Putamen (tissue), 1 donor: ENCODE measurements at regions not wholly inside any gene's neighbourhood (a gene's known extent, or its start where the extent isn't known, plus 50 kb on each side); places are given as distances from the start of the nearest gene placed in this dataset.
A peak's percentile ranks its signal among the peaks of the same experiment; 100 is the strongest.

Experiments
- DNase-seq: peaks from one replicate; pipeline ENCODE4 v3.0.0-alpha.2; 2016; ENCODE audit warnings: low spot score

DNA sequence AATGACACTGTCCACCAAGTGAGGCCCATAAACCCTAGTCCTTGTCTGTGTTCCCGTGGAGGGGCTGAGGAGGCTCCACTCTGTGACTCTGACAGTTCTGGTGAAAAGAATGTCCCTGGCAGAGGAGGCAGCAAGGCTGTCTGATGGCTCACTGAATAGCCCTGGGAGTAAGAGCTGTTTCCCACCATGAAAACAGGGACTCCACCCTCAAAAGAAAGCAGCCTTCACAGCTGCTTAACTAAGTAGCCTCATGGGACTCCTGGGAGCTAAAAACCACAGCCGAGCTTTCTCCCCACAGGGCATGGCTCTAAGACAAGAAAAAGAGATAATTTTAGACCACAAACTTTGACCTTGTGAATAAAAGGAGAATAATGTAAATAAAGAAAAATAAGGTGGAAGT is 135.1 kb upstream of the FRY start:
- no peak for DNase-seq

GRCh38 chr13:31898378-31899071 is 133.0 kb upstream of the FRY start:
- no peak for DNase-seq

GRCh38 chr13:31901985-31902384 is 129.6 kb upstream of the FRY start:
- DNase-seq: no peak

- DNase-seq: no peak
Observed at GRCh38 chr13:31903111-31903815, 128.3 kb upstream of the FRY start.

DNA sequence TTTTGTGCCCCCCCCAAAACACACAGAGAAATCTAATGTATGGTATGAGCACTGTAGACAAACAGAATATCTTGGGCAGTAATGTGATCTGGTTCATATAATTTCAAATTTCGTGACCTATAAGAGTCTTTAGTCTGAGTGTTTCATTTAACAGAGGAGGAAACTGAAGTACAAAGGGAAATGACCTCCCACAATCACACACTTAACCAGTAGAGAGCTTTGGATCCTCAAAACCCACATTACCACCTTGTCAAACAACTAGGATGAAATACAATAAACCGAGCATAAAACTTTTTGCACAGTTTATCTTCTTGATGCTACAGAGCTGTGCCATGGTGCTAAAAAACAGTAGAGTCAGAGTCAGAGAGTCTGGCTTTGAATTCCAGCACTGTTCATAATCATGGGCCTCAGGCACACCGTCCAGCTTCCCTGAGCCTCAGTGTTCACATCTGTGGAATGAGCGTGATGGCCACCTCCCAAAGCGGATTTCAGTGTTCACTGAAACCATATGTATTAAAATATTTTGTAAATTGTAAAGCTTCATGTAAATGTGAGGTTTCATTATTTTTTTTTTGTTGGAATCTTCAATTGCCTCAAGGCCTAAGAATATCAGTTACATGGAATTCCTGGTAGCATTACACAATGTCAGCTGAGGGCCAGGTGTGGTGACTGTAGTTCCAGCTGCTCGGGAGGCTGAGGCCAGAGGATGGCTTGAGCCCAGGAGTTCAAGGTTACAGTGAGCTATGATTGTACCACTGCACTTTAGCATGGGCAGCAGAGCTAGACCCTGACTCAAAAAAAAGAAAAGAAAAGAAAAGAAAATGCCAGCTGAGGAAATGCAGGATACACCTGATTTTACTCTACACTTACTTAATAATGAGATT is 126.4 kb upstream of the FRY start:
- no peak for DNase-seq

- DNase-seq: peak; percentile 39
Observed at GRCh38 chr13:31905961-31906360, 125.6 kb upstream of the FRY start.

- no peak for DNase-seq
Observed at GRCh38 chr13:31908696-31909411, 122.7 kb upstream of the FRY start.

DNA sequence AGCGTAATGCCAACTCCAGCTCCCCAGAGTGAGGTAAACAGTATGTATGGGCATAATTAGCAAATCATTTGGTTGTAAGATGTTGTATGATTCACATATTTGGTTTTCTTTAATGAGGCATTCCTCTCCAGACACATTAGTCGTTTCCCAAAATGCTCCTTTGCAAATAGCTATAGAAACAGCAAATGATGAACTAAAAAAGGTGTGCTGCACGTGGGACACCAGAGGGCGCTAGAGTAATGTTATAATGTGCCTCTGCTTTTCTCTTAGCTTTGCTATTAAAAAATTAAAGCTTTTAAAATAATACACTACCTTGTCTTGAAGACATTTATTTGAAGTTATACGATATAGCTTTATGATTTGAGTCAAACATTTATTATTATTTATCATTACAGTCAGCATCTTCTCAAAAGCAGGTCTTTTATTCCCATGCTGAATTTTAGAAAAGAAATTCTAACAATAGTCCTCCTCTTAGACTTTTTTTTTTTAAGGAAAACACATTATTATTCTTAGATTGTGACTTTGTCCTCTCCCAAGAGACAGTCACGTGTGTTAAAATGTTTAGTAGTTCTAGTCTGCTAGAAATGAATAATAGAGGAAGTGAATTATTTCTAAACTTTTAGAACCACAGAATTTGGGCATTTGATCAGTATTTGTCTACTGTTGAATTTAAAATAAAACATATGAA is 121.6 kb upstream of the FRY start:
- peak; percentile 55 for DNase-seq

GRCh38 chr13:31910633-31911032 is 120.9 kb upstream of the FRY start:
- no peak for DNase-seq

- DNase-seq: no peak
Observed at GRCh38 chr13:31912647-31913401, 118.8 kb upstream of the FRY start.

DNA sequence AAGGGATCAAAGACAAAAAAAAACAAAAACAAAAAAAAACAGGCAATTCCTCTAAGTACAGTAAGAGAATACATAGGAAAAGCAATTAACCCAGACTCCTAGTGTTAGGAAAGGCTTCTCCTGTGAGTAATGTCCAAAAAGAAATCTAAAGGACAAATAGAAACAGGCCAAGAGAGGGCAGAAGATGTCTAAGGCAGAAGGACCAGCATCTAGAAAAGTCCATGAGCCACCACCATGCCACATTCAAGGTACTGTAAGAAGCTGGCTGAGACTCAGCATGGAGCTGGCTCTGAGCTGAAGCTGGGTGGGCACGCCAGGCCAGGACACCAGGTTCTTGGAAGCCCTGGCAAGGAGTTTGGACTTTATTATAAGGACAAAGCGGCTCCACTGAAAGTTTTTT is 118.1 kb upstream of the FRY start:
- no peak for DNase-seq

GRCh38 chr13:31914843-31915242 is 116.7 kb upstream of the FRY start:
- DNase-seq: no peak

- no peak for DNase-seq
Observed at GRCh38 chr13:31918707-31919106, 112.9 kb upstream of the FRY start.

- no peak for DNase-seq
Observed at GRCh38 chr13:31919241-31919640, 112.3 kb upstream of the FRY start.

- DNase-seq: peak; percentile 41
Observed at GRCh38 chr13:31919971-31920726, 111.4 kb upstream of the FRY start.

GRCh38 chr13:31920727-31921100 is 110.9 kb upstream of the FRY start:
- no peak for DNase-seq

DNA sequence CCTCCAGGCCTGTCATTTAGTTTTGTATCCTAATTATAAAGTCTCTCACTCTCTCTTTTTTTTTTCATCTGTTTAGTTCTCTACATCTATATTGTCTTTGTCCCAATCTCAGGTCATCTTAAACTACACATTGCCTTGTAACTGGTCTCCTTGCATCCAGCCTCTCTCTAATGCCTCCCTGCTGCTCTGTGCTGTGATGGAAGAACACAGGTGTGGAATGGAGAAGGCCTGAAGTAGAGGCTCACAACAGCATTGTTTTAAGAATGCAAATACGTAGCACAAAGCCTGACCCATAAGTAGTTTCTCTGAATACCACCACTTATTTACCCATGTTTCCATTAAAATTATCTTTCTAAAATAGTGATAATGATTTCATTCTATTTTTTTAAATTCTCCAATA is 108.8 kb upstream of the FRY start:
- DNase-seq: no peak

DNA sequence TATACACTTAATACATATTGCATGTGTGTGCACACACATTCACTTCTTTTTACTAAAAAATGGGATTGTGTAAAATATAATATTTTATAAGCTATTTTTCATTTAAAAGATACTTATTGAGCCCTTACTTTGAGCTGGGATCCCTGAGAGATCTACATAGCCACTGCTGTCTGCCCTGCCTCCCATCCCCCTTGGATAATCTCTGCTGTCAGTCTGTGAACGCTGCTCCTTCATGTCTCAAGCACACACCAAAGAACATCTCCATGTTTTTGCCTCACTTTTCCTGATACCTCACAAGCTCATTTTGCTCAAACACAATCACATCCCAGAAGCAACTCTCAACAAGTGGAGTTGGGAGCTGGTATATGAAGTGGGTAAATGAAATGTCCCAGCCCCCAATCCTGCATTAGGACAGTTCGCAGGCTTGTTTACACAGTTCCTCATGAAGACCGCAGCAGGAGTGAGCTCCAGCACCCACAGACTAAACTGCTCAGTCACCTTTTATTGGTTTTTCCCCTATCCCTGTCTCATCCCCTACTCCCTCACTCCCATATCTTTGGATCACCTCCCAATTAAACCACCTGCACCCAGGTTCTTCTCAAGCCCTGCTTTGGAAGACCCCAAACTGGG is 108.3 kb upstream of the FRY start:
- DNase-seq: no peak

GRCh38 chr13:31925079-31925478 is 106.5 kb upstream of the FRY start:
- no peak for DNase-seq

GRCh38 chr13:31927219-31927653 is 104.3 kb upstream of the FRY start:
- DNase-seq: no peak
